Mucosa of descending colon (tissue), 3 donors: ENCODE measurements at regions not wholly inside any gene's neighbourhood (a gene's known extent, or its start where the extent isn't known, plus 50 kb on each side); places are given as distances from the start of the nearest gene placed in this dataset.
A peak's percentile ranks its signal among the peaks of the same experiment; 100 is the strongest.

Experiments
- ATAC-seq: fragments of 200-7000 bp; cut with Tn5 transposase; one replicate; pipeline ENCODE4 v1.9.1; 2020; ENCODE audit warnings: mild to moderate bottlenecking, moderate library complexity
- DNase-seq, 3 donors: peaks; one replicate each; pipeline ENCODE4 v3.0.0-alpha.2; 2020
- H3K36me3 ChIP-seq: fragments of 200-600 bp; one replicate; pipeline ENCODE4 v1.8.0; 2021; ENCODE audit warnings: low read depth, mild to moderate bottlenecking
- H3K4me1 ChIP-seq: fragments of 200-600 bp; one replicate; pipeline ENCODE4 v1.8.0; 2021; ENCODE audit warnings: low read depth, mild to moderate bottlenecking
- H3K4me3 ChIP-seq: fragments of 200-600 bp; one replicate; pipeline ENCODE4 v1.8.0; 2021; ENCODE audit warnings: mild to moderate bottlenecking
- H3K9me3 ChIP-seq: fragments of 200-600 bp; one replicate; pipeline ENCODE4 v1.8.0; 2021; ENCODE audit warnings: mild to moderate bottlenecking
- CTCF ChIP-seq: fragments of 200-600 bp; IDR thresholded peaks from one replicate; pipeline ENCODE4 v1.8.0; 2022; ENCODE audit warnings: antibody characterized with exemption, mild to moderate bottlenecking
- intact Hi-C, 2 donors: fragments of 100-400 bp; cut with DNase I in 1 of 2; cut with micrococcal nuclease in 1 of 2; formaldehyde crosslinking; loops; one replicate each; pipeline versions ENCODE4 v1.11.0 to v1.11.1; 2022; cut with DNase I, micrococcal nuclease
- donor health status: DM: no; HTN: no; CAD: no; lungs with moderate emphysema.
- donor health status: DM: no; HTN: no; CAD: no.
- donor health status: DM: no; HTN: yes; CAD: no.

- DNase-seq (peak in 1 of 3 donors; percentile 14), ATAC-seq (no peak)
- Histone ChIP-seq H3K9me3 (no peaks in the 10 kb centered on the region), H3K36me3 (no peaks in the 10 kb centered on the region), H3K4me1 (peaks cover 4% of the 10 kb centered on the region), H3K4me3 (no peak overlapping the region)
- TF ChIP-seq CTCF = no peak
- intact Hi-C loops = no loop called here
These were observed 368.7 kb upstream of the TENM4 start for GRCh38 chr11:79809487-79809886.

- no peak for TF ChIP-seq CTCF
- H3K9me3 ChIP-seq = peaks cover 3% of the 10 kb centered on the region
- H3K4me3 ChIP-seq = no peak overlapping the region
- DNase-seq = no peak
- intact Hi-C loops = no loop called here
- no peak for ATAC-seq
- H3K36me3 ChIP-seq = no peaks in the 10 kb centered on the region
- H3K4me1 ChIP-seq = peaks cover 4% of the 10 kb centered on the region
These were observed 366.7 kb upstream of the TENM4 start for GRCh38 chr11:79807506-79807905.

- Histone ChIP-seq H3K36me3 (no peaks in the 10 kb centered on the region), H3K9me3 (no peaks in the 10 kb centered on the region), H3K4me1 (no peaks in the 10 kb centered on the region), H3K4me3 (no peak overlapping the region)
- intact Hi-C loops = no loop called here
- DNase-seq (no peak), ATAC-seq (no peak)
- TF ChIP-seq CTCF = no peak
These were observed 355.9 kb upstream of the TENM4 start for GRCh38 chr11:79796704-79797103.

GRCh38 chr11:79794484-79795393 lies 353.9 kb upstream of the TENM4 start:
- intact Hi-C loops = no loop called here
- TF ChIP-seq CTCF = no peak
- Histone ChIP-seq H3K4me3 (no peak overlapping the region), H3K36me3 (no peaks in the 10 kb centered on the region), H3K4me1 (no peaks in the 10 kb centered on the region), H3K9me3 (no peaks in the 10 kb centered on the region)
- ATAC-seq (no peak), DNase-seq (no peak)

GRCh38 chr11:79794057-79794456 lies 353.2 kb upstream of the TENM4 start:
- DNase-seq = no peak
- Histone ChIP-seq H3K36me3 (no peaks in the 10 kb centered on the region), H3K4me1 (no peaks in the 10 kb centered on the region), H3K9me3 (no peaks in the 10 kb centered on the region), H3K4me3 (no peak overlapping the region)
- ATAC-seq = no peak
- TF ChIP-seq CTCF = no peak
- intact Hi-C loops = no loop called here
